ENCODE measurements at regions not wholly inside any gene's neighbourhood (a gene's known extent, or its start where the extent isn't known, plus 50 kb on each side); places are given as distances from the start of the nearest gene placed in this dataset.
"Not testable (repeated sequence)": the region's sequence is repeated elsewhere in the genome, so short reads cannot be mapped to it uniquely, and the experiment has no call there.

DNA sequence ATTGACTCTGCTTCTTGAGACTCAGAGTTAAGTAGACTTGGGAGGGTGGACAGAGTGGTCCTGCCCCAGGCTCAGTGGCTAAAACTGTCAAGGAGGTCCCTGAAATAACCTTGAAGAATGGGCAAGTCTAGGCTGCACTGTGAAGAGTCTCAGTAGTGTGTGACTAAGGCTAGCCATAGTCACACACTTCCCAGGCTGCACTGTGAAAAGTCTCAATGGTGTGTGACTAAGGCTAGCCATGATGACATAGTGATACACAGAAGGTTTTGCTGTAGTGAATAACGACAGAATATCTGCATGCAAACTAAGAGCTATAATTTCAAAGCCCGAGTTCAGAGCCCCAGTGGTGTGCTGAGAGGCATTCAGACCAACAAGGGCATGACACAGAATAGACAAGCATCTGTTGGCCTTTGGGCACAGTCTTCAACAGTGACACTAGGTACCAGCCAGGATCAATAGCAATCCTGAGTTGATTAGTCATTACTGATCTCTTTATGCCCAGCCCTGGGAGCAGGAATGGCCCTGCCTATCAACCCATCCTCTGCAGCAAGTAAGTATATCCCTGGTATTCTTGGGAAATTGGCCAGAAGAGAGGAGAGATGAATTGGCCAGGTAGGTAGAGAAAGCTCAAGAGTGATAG is 72.4 kb upstream of the BBX start:
- peak; percentile 57 to 62 for ATAC-seq
- DNase-seq (ENCODE audit: low spot score) = no peak
- H3K27ac Mint-ChIP-seq = no peak overlapping the region
- no peak overlapping the region for H3K4me3 Mint-ChIP-seq
- peaks cover under 1 to 7% of the 10 kb centered on the region in 2 donors for H3K27me3 Mint-ChIP-seq
- no peaks in the 10 kb centered on the region for H3K4me1 Mint-ChIP-seq (ENCODE audit: low read depth in 2 of 2)
- no peaks in the 10 kb centered on the region for H3K9me3 Mint-ChIP-seq
- H3K36me3 Mint-ChIP-seq = no peaks in the 10 kb centered on the region

DNA sequence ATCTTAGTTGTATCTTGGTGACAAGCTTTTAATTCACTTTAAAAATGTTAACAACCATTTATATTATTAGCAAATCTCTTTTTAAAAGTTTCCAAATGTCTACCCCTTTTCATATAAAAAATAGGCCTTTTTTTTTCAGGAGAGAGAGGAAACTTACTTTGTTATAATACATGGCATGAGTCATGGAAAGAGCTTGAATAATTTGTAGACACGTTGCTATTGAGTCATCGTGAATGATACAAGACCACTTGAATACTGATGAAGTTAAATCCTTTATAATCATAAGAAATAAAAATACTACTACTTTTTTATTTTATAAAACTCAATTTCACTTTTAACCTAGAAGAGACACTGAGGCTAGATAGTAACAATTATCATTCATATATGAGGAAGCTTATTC is 70.3 kb upstream of the BBX start:
- Mint-ChIP-seq H3K4me1 (ENCODE audit: low read depth in 2 of 2) (no peaks in the 10 kb centered on the region), H3K27me3 (peaks cover 3 to 18% of the 10 kb centered on the region in 2 donors), H3K36me3 (no peaks in the 10 kb centered on the region), H3K4me3 (no peak overlapping the region), H3K9me3 (no peaks in the 10 kb centered on the region), H3K27ac (no peak overlapping the region)
- no peak for DNase-seq (ENCODE audit: low spot score)
- no peak for ATAC-seq

DNA sequence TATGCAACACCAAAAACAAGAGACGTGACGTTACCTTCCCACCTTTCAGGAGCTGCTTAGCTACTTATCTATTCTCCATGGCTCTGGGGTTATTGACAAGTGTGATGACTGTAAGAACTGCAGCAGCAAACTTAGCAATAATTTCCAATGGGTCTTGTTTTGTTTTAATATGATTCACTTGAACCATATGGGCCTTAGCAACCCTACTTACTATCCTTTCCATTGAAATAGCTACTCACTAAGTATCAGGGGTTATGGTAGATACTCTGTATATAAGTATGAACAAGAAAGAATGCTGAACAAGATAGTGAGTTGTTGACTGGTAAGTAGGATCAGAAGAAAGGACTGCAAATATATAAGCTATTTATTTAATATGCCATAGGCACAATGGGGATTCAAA is 69.3 kb upstream of the BBX start:
- Mint-ChIP-seq H3K4me3 (no peak overlapping the region), H3K4me1 (ENCODE audit: low read depth in 2 of 2) (no peaks in the 10 kb centered on the region), H3K27me3 (peaks cover 3 to 18% of the 10 kb centered on the region in 2 donors), H3K9me3 (no peaks in the 10 kb centered on the region), H3K27ac (no peak overlapping the region), H3K36me3 (no peaks in the 10 kb centered on the region)
- DNase-seq (ENCODE audit: low spot score) (no peak), ATAC-seq (no peak)

DNA sequence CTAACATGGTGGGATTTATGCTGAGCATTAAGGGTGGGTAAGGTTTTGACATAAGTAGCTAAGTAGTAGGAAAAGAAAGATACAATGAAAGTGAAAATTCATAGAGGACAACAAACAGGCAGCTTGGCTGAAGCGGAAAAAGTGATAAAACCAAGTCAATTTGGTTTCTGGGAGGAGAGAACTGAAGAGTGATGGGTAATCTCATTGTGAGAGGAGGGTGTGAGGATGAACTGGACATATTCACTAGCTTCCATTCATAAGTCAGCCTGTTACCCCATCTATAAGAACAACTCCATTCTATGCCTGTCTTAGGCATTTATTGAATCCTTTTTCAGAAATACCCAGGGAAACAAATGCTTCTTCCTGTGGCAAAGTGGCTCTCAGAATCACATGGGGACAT is 67.1 kb upstream of the BBX start:
- no peak overlapping the region for H3K4me3 Mint-ChIP-seq
- ATAC-seq (no peak), DNase-seq (ENCODE audit: low spot score) (no peak)
- H3K36me3 Mint-ChIP-seq = no peaks in the 10 kb centered on the region
- no peaks in the 10 kb centered on the region for H3K4me1 Mint-ChIP-seq (ENCODE audit: low read depth in 2 of 2)
- no peak overlapping the region for H3K27ac Mint-ChIP-seq
- no peaks in the 10 kb centered on the region for H3K9me3 Mint-ChIP-seq
- H3K27me3 Mint-ChIP-seq = peaks cover 3 to 18% of the 10 kb centered on the region in 2 donors

DNA sequence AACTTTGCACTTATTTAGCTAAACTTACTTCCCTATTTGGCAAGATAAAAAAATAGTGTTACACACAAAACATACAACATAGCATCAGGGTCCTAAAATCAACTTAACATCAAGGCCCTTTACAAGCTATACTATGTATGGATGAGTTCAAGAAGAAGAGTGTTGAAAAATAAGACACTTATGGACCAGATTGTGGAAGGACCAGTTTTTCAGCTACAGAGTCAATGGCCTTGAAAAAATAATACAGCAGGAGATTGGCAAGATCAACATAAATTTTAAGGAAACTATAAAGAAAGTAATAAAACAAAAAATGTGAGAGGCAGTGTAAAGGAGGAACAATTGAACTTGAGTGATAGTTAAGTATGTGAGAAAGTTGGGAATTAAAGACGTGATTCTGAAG is 66.3 kb upstream of the BBX start:
- H3K27me3 Mint-ChIP-seq = peaks cover 3 to 18% of the 10 kb centered on the region in 2 donors
- no peaks in the 10 kb centered on the region for H3K36me3 Mint-ChIP-seq
- DNase-seq (ENCODE audit: low spot score) (no peak), ATAC-seq (no peak)
- no peaks in the 10 kb centered on the region for H3K9me3 Mint-ChIP-seq
- H3K27ac Mint-ChIP-seq = no peak overlapping the region
- no peaks in the 10 kb centered on the region for H3K4me1 Mint-ChIP-seq (ENCODE audit: low read depth in 2 of 2)
- H3K4me3 Mint-ChIP-seq = no peak overlapping the region

DNA sequence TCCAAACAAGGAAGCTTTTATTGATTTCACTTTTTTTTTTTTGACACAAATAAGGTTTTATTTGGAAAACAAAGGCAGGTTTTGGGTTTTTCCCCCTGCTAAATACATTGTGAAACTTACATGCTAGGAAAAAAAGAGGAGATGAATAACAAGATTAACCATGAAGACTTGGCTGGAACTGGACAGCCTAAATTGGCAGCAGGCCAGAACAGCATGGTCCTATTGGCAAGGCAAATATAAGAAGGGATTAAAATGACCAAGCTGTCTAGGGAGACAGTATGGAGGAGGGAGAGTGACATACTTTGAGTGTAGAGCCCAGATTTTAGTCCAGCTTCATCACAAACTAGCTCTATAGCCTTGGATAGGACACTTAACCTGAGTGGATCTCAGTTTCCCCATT is 63.9 kb upstream of the BBX start:
- Mint-ChIP-seq H3K4me1 (ENCODE audit: low read depth in 2 of 2) (no peaks in the 10 kb centered on the region), H3K27me3 (peaks cover 9 to 11% of the 10 kb centered on the region in 2 donors), H3K27ac (no peak overlapping the region), H3K36me3 (no peaks in the 10 kb centered on the region), H3K9me3 (no peaks in the 10 kb centered on the region), H3K4me3 (no peak overlapping the region)
- DNase-seq (ENCODE audit: low spot score) = no peak
- no peak for ATAC-seq

DNA sequence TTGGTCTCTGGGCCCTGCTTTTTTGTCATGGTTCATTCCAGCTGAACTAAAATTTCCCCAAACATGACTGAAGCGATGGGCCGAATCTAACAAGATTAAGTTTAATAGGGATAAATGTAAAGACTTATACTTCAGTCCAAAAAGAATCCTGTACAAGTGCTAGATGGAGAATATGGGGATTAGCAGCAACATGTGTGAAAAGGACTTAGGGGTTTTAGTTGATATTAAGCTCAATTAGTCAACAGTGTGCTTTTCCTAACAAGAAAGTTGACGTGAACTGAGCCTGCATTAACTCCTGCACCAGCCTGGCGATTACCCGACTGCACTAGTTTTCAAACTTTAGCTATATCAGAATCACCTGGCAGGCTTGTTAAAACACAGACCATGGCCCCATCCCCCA is 61.0 kb upstream of the BBX start:
- ATAC-seq (no peak), DNase-seq (ENCODE audit: low spot score) (no peak)
- no peaks in the 10 kb centered on the region for H3K4me1 Mint-ChIP-seq (ENCODE audit: low read depth in 2 of 2)
- H3K36me3 Mint-ChIP-seq = no peaks in the 10 kb centered on the region
- no peaks in the 10 kb centered on the region for H3K9me3 Mint-ChIP-seq
- H3K27ac Mint-ChIP-seq = no peak overlapping the region
- H3K4me3 Mint-ChIP-seq = no peak overlapping the region
- peaks cover 4 to 10% of the 10 kb centered on the region in 2 donors for H3K27me3 Mint-ChIP-seq

DNA sequence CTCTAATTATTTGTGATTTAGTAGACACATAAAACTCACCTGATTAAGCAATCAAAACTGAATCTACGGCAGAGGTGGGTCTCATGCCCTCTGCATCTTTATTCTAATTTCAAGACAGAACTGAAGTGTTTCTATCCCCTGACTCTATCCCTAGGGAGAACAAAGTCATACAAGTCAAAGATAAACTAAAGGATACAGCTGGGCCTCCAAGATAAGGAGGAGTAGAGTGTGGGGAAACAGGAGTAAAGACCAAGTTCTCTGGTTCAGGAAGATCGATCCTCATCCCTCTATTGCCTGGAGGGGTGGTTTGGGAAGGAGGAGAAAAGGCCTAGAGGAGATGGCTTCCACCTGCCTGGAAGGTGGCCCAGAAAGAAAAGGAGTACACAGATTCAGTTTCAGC is 58.7 kb upstream of the BBX start:
- ATAC-seq = no peak
- no peak for DNase-seq (ENCODE audit: low spot score)
- Mint-ChIP-seq H3K36me3 (no peaks in the 10 kb centered on the region), H3K9me3 (no peaks in the 10 kb centered on the region), H3K4me3 (no peak overlapping the region), H3K27me3 (peaks cover 8 to 16% of the 10 kb centered on the region in 2 donors), H3K4me1 (ENCODE audit: low read depth in 2 of 2) (no peaks in the 10 kb centered on the region), H3K27ac (no peak overlapping the region)

DNA sequence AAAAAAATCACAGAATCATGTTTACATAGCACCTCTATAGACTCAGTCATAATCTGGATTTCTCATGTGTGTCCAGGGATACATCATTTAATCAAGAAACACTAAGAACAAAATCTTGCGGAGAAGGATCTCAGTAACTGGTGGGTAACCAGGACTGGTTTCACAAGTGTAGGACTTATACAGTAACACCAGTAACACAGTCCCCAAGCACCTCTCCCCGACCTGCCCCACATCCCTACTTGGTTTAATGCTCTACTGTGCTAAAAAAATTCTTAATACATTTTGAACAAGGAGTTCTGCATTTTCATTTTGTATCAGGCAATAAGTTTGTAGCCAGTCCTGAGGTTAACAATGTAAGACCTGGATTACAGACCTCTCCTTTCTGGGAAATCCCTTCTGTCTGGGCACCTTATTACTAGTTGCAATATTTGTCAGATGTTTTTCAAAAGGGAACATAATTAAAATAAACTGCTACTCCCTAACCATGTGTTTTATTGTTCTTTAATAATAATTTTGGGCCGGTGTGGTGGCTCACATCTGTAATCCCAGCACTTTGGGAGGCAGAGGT is 57.6 kb upstream of the BBX start:
- Mint-ChIP-seq H3K4me3 (no peak overlapping the region), H3K36me3 (no peaks in the 10 kb centered on the region), H3K27me3 (peaks cover 15 to 16% of the 10 kb centered on the region in 2 donors), H3K27ac (no peak overlapping the region), H3K9me3 (no peaks in the 10 kb centered on the region), H3K4me1 (ENCODE audit: low read depth in 2 of 2) (no peaks in the 10 kb centered on the region)
- ATAC-seq = peak in 1 of 2 donors; percentile 80
- no peak for DNase-seq (ENCODE audit: low spot score)

DNA sequence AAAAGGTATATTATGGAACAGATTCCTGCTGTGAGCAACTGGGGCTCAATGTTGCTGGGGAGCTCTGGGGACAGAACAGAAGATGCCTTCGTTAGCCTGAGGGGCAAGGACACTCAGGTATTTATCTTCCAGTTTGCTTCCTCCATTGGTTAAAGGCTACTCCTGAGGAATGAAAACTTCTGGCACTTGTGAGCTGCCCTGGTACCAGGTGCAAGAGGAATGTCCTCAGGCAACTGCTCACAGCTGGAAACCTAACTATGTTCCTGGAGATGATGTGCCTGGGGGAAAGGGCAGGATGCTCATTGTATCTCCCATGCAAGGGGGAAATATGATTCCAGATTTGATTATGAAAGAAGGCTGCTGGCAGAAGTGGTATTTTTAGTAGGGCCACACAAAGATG is 54.0 kb upstream of the BBX start:
- Mint-ChIP-seq H3K36me3 (peaks cover 19% of the 10 kb centered on the region), H3K27ac (no peak overlapping the region), H3K4me3 (no peak overlapping the region), H3K27me3 (peaks cover 29 to 40% of the 10 kb centered on the region in 2 donors), H3K9me3 (peaks cover 9% of the 10 kb centered on the region), H3K4me1 (ENCODE audit: low read depth in 2 of 2) (no peaks in the 10 kb centered on the region)
- ATAC-seq = no peak
- DNase-seq (ENCODE audit: low spot score) = no peak

DNA sequence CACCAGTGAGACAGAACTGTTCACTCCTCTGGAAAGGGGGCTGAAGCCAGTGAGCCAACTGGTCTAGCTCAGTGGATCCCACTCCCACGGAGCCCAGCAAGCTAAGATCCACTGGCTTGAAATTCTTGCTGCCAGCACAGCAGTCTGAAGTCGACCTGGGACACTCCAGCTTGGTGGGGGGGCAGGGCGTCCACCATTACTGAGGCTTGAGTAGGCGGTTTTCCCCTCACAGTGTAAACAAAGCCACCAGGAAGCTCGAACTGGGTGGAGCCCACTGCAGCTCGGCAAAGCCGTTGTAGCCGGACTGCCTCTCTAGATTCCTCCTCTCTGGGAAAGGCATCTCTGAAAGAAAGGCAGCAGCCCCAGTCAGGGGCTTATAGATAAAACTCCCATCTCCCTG is 52.3 kb upstream of the BBX start:
- not testable (repeated sequence) for ATAC-seq; H3K4me3 Mint-ChIP-seq; H3K9me3 Mint-ChIP-seq; DNase-seq (ENCODE audit: low spot score); H3K27ac Mint-ChIP-seq; H3K4me1 Mint-ChIP-seq (ENCODE audit: low read depth in 2 of 2)
- Mint-ChIP-seq H3K27me3 (peaks cover 25 to 49% of the 10 kb centered on the region in 2 donors), H3K36me3 (peaks cover 19% of the 10 kb centered on the region)

All from natural killer cell treated with Interleukin-12 subunit alpha and Interleukin-12 subunit beta and Interleukin-15 and Interleukin-18, amount 100 ng/mL, for 72 hours (primary cell).